Ishikawa (cell line): ENCODE measurements at regions not wholly inside any gene's neighbourhood (a gene's known extent, or its start where the extent isn't known, plus 50 kb on each side); places are given as distances from the start of the nearest gene placed in this dataset.

ENCODE experiments used
- CEBPB ChIP-seq: IDR thresholded peaks from 2 replicates; pipeline ENCODE4 v1.6.1; 2012
- CREB1 ChIP-seq: IDR thresholded peaks from 2 replicates; pipeline ENCODE4 v1.6.1; 2012; ENCODE audit warnings: low read depth
- EGR1 ChIP-seq: IDR thresholded peaks from 2 replicates; pipeline ENCODE4 v1.6.1; 2012
- EP300 ChIP-seq: IDR thresholded peaks from 2 replicates; pipeline ENCODE4 v1.6.1; 2012; ENCODE audit warnings: borderline replicate concordance
- FOXM1 ChIP-seq: IDR thresholded peaks from 2 replicates; pipeline ENCODE4 v1.6.1; 2012; ENCODE audit warnings: low read depth, borderline replicate concordance
- NFIC ChIP-seq: IDR thresholded peaks from 2 replicates; pipeline ENCODE4 v1.6.1; 2012
- RAD21 ChIP-seq: IDR thresholded peaks from 2 replicates; pipeline ENCODE4 v1.6.1; 2012; ENCODE audit warnings: low read depth
- REST ChIP-seq: IDR thresholded peaks from 2 replicates; pipeline ENCODE4 v1.6.1; 2012; ENCODE audit warnings: low read depth, mild to moderate bottlenecking
- TAF1 ChIP-seq: IDR thresholded peaks from 2 replicates; pipeline ENCODE4 v1.6.1; 2012; ENCODE audit warnings: low read depth, mild to moderate bottlenecking
- TCF12 ChIP-seq: IDR thresholded peaks from 2 replicates; pipeline ENCODE4 v1.6.1; 2012; ENCODE audit warnings: low read depth
- TEAD4 ChIP-seq: IDR thresholded peaks from 2 replicates; pipeline ENCODE4 v1.6.1; 2012
- YY1 ChIP-seq: IDR thresholded peaks from 2 replicates; pipeline ENCODE4 v1.6.1; 2012; ENCODE audit warnings: low read depth
- ZBTB7A ChIP-seq: IDR thresholded peaks from 2 replicates; pipeline ENCODE4 v1.6.1; 2012; ENCODE audit warnings: low read depth
- TF ChIP-seq, protein P1 (sequence below): IDR thresholded peaks from 2 replicates; pipeline ENCODE4 v1.6.1; 2012
- TF ChIP-seq, protein P2 (sequence below): IDR thresholded peaks from 2 replicates; pipeline ENCODE4 v1.6.1; 2012

DNA sequence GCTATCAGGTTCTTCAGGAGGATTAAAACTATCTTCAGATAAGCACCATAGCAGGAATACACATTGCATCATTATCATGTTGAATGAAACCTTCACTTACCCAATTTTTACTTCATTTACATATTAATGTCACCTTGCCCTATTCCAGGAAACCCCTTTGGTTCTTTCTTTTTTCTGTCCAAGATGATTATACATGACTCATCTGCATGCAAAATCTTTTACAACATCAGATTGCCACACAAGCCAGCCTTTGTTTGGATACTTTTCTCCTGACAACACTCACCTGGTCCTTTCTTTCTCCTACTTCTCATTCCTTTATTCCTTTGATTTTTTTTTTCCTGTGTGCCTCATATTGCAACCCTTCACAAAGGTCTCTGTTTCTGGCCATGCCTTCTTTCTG lies 200.5 kb upstream of the POU3F2 start:
- no peak for TF ChIP-seq CEBPB
- no peak for TF ChIP-seq FOXM1

- TF ChIP-seq EGR1 = no peak
- TF ChIP-seq NFIC = no peak
- TF ChIP-seq ZBTB7A = no peak
- no peak for TF ChIP-seq TCF12
- TF ChIP-seq, protein P1, sequence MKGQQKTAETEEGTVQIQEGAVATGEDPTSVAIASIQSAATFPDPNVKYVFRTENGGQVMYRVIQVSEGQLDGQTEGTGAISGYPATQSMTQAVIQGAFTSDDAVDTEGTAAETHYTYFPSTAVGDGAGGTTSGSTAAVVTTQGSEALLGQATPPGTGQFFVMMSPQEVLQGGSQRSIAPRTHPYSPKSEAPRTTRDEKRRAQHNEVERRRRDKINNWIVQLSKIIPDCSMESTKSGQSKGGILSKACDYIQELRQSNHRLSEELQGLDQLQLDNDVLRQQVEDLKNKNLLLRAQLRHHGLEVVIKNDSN = no peak
- no peak for TF ChIP-seq YY1
- TF ChIP-seq, protein P2, sequence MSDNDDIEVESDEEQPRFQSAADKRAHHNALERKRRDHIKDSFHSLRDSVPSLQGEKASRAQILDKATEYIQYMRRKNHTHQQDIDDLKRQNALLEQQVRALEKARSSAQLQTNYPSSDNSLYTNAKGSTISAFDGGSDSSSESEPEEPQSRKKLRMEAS = no peak
- no peak for TF ChIP-seq RAD21
- TF ChIP-seq TAF1 = no peak
- TF ChIP-seq CREB1 = no peak
- TF ChIP-seq EP300 = no peak
- TF ChIP-seq TEAD4 = no peak
These were observed 199.8 kb upstream of the POU3F2 start for GRCh38 chr6:98634569-98634968.

DNA sequence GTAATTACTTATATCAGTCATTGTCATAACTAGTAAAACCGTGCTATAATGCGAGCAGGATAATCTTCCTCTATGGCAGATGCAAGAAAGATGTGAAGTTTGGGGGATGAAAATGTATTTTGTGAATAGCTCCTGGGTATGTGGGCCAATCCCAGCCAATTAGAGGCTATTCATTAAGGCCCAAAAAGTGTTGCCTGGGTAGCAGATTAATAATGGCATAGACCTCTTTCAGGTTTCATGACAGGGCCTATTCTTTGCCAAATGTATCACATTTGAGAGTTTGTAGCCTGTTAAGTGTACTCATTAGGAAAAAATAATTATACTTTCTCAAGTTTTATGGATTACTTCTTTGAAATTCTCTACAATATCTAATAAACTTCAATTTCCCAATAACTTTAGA lies 199.2 kb upstream of the POU3F2 start:
- TF ChIP-seq, protein P1 = no peak
- TF ChIP-seq NFIC (no peak), CEBPB (no peak), RAD21 (no peak), EP300 (no peak), EGR1 (no peak), CREB1 (no peak), ZBTB7A (no peak), TAF1 (no peak), REST (no peak), TEAD4 (no peak)
- TF ChIP-seq, protein P2 = no peak

DNA sequence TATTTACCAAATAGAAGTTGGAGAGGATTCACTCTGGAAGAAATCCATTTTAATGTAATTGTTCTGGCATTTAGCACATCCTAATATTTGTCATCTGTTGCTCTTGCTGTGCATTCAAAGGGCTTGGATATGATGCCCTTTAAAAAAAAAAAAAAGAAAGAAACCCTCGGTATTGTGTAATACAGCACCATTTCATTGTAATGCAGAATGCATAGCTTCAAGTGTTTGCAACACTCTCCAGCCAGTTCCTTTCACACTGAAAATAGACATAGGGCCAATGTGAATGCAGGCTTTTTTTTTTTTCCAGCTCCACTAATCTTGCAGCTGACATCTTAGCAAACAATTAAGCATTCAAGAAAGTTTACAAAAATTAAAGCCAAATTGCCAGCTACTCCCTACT lies 197.4 kb upstream of the POU3F2 start:
- no peak for TF ChIP-seq TCF12
- TF ChIP-seq, protein P1 = no peak
- TF ChIP-seq EP300 = no peak
- TF ChIP-seq FOXM1 = no peak
- no peak for TF ChIP-seq CEBPB
- TF ChIP-seq EGR1 = no peak
- no peak for TF ChIP-seq RAD21
- no peak for TF ChIP-seq TAF1
- TF ChIP-seq YY1 = no peak
- TF ChIP-seq NFIC = no peak
- TF ChIP-seq ZBTB7A = no peak
- TF ChIP-seq REST = no peak
- TF ChIP-seq CREB1 = no peak
- no peak for TF ChIP-seq TEAD4
- TF ChIP-seq, protein P2 = no peak

- no peak for TF ChIP-seq FOXM1
- no peak for TF ChIP-seq CEBPB
- TF ChIP-seq ZBTB7A = no peak
- TF ChIP-seq NFIC = no peak
- TF ChIP-seq YY1 = no peak
- TF ChIP-seq RAD21 = no peak
- no peak for TF ChIP-seq CREB1
- TF ChIP-seq TCF12 = no peak
- no peak for TF ChIP-seq TEAD4
- no peak for TF ChIP-seq EGR1
- no peak for TF ChIP-seq TAF1
- TF ChIP-seq, protein P1 = no peak
- TF ChIP-seq EP300 = no peak
- no peak for TF ChIP-seq REST
- TF ChIP-seq, protein P2 = no peak
These were observed 195.2 kb upstream of the POU3F2 start for GRCh38 chr6:98639089-98639635.
